ENCODE measurements at regions not wholly inside any gene's neighbourhood (a gene's known extent, or its start where the extent isn't known, plus 50 kb on each side); places are given as distances from the start of the nearest gene placed in this dataset.

GRCh38 chr20:24146231-24146634 is 157.7 kb upstream of the GGTLC1 start:
- in situ Hi-C loops (cut with MboI) (no loop called here), intact Hi-C loops (cut with micrococcal nuclease) (no loop called here)
- ATAC-seq, result no peak
- Histone ChIP-seq H3K27ac (ENCODE audit: extremely low read depth, low read depth, low read length) (no peak overlapping the region), H3K79me2 (ENCODE audit: control insufficient read depth, insufficient read depth, low read length) (no peaks in the 10 kb centered on the region), H4K20me1 (replicated peaks; ENCODE audit: control insufficient read depth, insufficient read depth, low read length) (no peaks in the 10 kb centered on the region; the same call in 1 of the 2 replicates), H3K9ac (ENCODE audit: insufficient read depth in 1 of 2, low read depth in 2 of 2, low read length in 2 of 2) (no peak overlapping the region), H3K4me1 (replicated peaks in 1 of 2; ENCODE audit: control insufficient read depth in 2 of 2, insufficient read depth in 2 of 2, low read length in 2 of 2) (no peaks in the 10 kb centered on the region), H3K9me3 (replicated peaks; ENCODE audit: control insufficient read depth, insufficient read depth, low read depth, low read length) (no peaks in the 10 kb centered on the region), H3K36me3 (ENCODE audit: control insufficient read depth, insufficient read depth, low read length) (no peaks in the 10 kb centered on the region), H3K4me2 (ENCODE audit: insufficient read depth, low read length) (no peak overlapping the region), H2AFZ (ENCODE audit: low read depth, low read length) (no peak overlapping the region), H3K9me1 (ENCODE audit: control insufficient read depth, insufficient read depth, low read length) (no peaks in the 10 kb centered on the region), H3K4me3 (no peak overlapping the region), H3K27me3 (ENCODE audit: control insufficient read depth in 2 of 2, insufficient read depth in 2 of 2, low read length in 2 of 2) (no peaks in the 10 kb centered on the region)
- no peak for FAIRE-seq
- ChIA-PET CTCF (ENCODE audit: low intra/inter-chr PET ratio) (no interaction called here), POLR2A (no interaction called here)
- no TSS peak for BruUV-seq (replicated peaks)
- DNase-seq (ENCODE audit: extremely low read depth in 1 of 4, low spot score in 3 of 4), result no peak
- TF ChIP-seq RCOR1 (IDR thresholded peaks at IDR 0.05; ENCODE audit: borderline replicate concordance in 1 of 2, low read depth in 2 of 2, low read length in 2 of 2) (no peak), HINFP (tag; conservative IDR thresholded peaks at IDR 0.05; ENCODE audit: low read depth) (no peak), HDAC2 (IDR thresholded peaks at IDR 0.05) (no peak), EWSR1 (IDR thresholded peaks at IDR 0.05; ENCODE audit: borderline replicate concordance, low read depth, partially characterized antibody) (no peak), ZNF780A (CRISPR knock-in tag; IDR thresholded peaks at IDR 0.05) (no peak), RB1 (IDR thresholded peaks at IDR 0.05; ENCODE audit: low read depth) (no peak), EP400 (IDR thresholded peaks at IDR 0.05) (no peak), CEBPG (CRISPR knock-in tag; IDR thresholded peaks at IDR 0.05) (no peak), CEBPG (tag; conservative IDR thresholded peaks at IDR 0.05 in 1 of 2, IDR thresholded peaks at IDR 0.05 in 1 of 2) (no peak), GMEB1 (CRISPR knock-in tag; IDR thresholded peaks at IDR 0.05) (no peak), MAZ (CRISPR knock-in tag; conservative IDR thresholded peaks at IDR 0.05 in 1 of 2, IDR thresholded peaks at IDR 0.05 in 1 of 2) (no peak), CSDE1 (IDR thresholded peaks at IDR 0.05) (no peak)
- TF ChIP-seq, protein P1, sequence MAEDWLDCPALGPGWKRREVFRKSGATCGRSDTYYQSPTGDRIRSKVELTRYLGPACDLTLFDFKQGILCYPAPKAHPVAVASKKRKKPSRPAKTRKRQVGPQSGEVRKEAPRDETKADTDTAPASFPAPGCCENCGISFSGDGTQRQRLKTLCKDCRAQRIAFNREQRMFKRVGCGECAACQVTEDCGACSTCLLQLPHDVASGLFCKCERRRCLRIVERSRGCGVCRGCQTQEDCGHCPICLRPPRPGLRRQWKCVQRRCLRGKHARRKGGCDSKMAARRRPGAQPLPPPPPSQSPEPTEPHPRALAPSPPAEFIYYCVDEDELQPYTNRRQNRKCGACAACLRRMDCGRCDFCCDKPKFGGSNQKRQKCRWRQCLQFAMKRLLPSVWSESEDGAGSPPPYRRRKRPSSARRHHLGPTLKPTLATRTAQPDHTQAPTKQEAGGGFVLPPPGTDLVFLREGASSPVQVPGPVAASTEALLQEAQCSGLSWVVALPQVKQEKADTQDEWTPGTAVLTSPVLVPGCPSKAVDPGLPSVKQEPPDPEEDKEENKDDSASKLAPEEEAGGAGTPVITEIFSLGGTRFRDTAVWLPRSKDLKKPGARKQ (CRISPR knock-in tag; IDR thresholded peaks at IDR 0.05), result no peak
- TF ChIP-seq, protein P2, sequence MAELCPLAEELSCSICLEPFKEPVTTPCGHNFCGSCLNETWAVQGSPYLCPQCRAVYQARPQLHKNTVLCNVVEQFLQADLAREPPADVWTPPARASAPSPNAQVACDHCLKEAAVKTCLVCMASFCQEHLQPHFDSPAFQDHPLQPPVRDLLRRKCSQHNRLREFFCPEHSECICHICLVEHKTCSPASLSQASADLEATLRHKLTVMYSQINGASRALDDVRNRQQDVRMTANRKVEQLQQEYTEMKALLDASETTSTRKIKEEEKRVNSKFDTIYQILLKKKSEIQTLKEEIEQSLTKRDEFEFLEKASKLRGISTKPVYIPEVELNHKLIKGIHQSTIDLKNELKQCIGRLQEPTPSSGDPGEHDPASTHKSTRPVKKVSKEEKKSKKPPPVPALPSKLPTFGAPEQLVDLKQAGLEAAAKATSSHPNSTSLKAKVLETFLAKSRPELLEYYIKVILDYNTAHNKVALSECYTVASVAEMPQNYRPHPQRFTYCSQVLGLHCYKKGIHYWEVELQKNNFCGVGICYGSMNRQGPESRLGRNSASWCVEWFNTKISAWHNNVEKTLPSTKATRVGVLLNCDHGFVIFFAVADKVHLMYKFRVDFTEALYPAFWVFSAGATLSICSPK (IDR thresholded peaks at IDR 0.05; ENCODE audit: borderline replicate concordance), result no peak
- TF ChIP-seq, protein P3, sequence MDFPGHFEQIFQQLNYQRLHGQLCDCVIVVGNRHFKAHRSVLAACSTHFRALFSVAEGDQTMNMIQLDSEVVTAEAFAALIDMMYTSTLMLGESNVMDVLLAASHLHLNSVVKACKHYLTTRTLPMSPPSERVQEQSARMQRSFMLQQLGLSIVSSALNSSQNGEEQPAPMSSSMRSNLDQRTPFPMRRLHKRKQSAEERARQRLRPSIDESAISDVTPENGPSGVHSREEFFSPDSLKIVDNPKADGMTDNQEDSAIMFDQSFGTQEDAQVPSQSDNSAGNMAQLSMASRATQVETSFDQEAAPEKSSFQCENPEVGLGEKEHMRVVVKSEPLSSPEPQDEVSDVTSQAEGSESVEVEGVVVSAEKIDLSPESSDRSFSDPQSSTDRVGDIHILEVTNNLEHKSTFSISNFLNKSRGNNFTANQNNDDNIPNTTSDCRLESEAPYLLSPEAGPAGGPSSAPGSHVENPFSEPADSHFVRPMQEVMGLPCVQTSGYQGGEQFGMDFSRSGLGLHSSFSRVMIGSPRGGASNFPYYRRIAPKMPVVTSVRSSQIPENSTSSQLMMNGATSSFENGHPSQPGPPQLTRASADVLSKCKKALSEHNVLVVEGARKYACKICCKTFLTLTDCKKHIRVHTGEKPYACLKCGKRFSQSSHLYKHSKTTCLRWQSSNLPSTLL (IDR thresholded peaks at IDR 0.05), result no peak

All from K562 (cell line).